WTC11 (cell line): ENCODE measurements at regions not wholly inside any gene's neighbourhood (a gene's known extent, or its start where the extent isn't known, plus 50 kb on each side); places are given as distances from the start of the nearest gene placed in this dataset.

Experiments used
- ATAC-seq: fragments of 200-7000 bp; cut with Tn5 transposase; 2 replicates; pipeline ENCODE4 v1.10.0; 2021; ENCODE audit warnings: mild to moderate bottlenecking, moderate library complexity
- CTCF ChIA-PET: fragments of 300-600 bp; sonication (Branson Sonifier 250); formaldehyde crosslinking; loops from one replicate; lab custom pipeline; 2021; ENCODE audit warnings: antibody characterized with exemption; lab: Charles Lee
- POLR2A ChIA-PET: fragments of 350-600 bp; sonication (Branson Sonifier 250); formaldehyde crosslinking; loops from one replicate; lab custom pipeline; 2021; ENCODE audit warnings: antibody characterized with exemption; lab: Charles Lee
- DNase-seq: peaks from one replicate; pipeline ENCODE4 v3.0.0; 2021; ENCODE audit warnings: low spot score
- H3K27ac Mint-ChIP-seq: 2 replicates; pipeline ENCODE4 v1.8.0; 2021; ENCODE audit warnings: mixed read lengths
- H3K27me3 Mint-ChIP-seq: 2 replicates; pipeline ENCODE4 v1.8.0; 2021; ENCODE audit warnings: low read depth, mild to moderate bottlenecking, moderate library complexity, mixed read lengths
- H3K36me3 Mint-ChIP-seq: 2 replicates; pipeline ENCODE4 v1.8.0; 2021; ENCODE audit warnings: mixed read lengths
- H3K4me1 Mint-ChIP-seq: 2 replicates; pipeline ENCODE4 v1.8.0; 2022; ENCODE audit warnings: mixed read lengths
- H3K4me3 Mint-ChIP-seq: 2 replicates; pipeline ENCODE4 v1.8.0; 2021; ENCODE audit warnings: mild to moderate bottlenecking, moderate library complexity, mixed read lengths
- H3K9me3 Mint-ChIP-seq: 2 replicates; pipeline ENCODE4 v1.8.0; 2021; ENCODE audit warnings: mixed read lengths
- CREM ChIP-seq: sonication (generic); formaldehyde crosslinking; IDR thresholded peaks from 2 replicates; pipeline ENCODE4 v1.8.1; 2022; ENCODE audit warnings: mild to moderate bottlenecking, missing genetic modification reagents, moderate library complexity
- E2F4 ChIP-seq: sonication (generic); formaldehyde crosslinking; IDR thresholded peaks from 2 replicates; pipeline ENCODE4 v1.8.1; 2022; ENCODE audit warnings: low read depth, mild to moderate bottlenecking, moderate library complexity, missing genetic modification reagents, borderline replicate concordance
- MXD4 ChIP-seq: fragments of 250-450 bp; sonication (Bioruptor Pico); IDR thresholded peaks from 2 replicates; pipeline ENCODE4 v1.8.0; 2021; ENCODE audit warnings: mild to moderate bottlenecking, moderate library complexity, borderline replicate concordance
- MYBL2 ChIP-seq: sonication (generic); formaldehyde crosslinking; IDR thresholded peaks from 2 replicates; pipeline ENCODE4 v1.8.1; 2023; ENCODE audit warnings: mild to moderate bottlenecking, moderate library complexity, missing genetic modification reagents
- NR3C1 ChIP-seq: sonication (generic); formaldehyde crosslinking; conservative IDR thresholded peaks from 2 replicates; pipeline ENCODE4 v1.8.1; 2023; ENCODE audit warnings: low read depth, mild to moderate bottlenecking, missing genetic modification reagents
- PREB ChIP-seq: sonication (generic); formaldehyde crosslinking; IDR thresholded peaks from 2 replicates; pipeline ENCODE4 v1.8.1; 2022; ENCODE audit warnings: mild to moderate bottlenecking, missing genetic modification reagents, moderate library complexity, borderline replicate concordance
- SMAD3 ChIP-seq: sonication (generic); formaldehyde crosslinking; IDR thresholded peaks from 2 replicates; pipeline ENCODE4 v1.8.0; 2022; ENCODE audit warnings: missing genetic modification reagents, mild to moderate bottlenecking, borderline replicate concordance
- SMAD4 ChIP-seq: sonication (generic); formaldehyde crosslinking; IDR thresholded peaks from 2 replicates; pipeline ENCODE4 v1.8.0; 2022; ENCODE audit warnings: mild to moderate bottlenecking, missing genetic modification reagents
- TP53 ChIP-seq: sonication (generic); formaldehyde crosslinking; IDR thresholded peaks from 2 replicates; pipeline ENCODE4 v1.8.1; 2023; ENCODE audit warnings: mild to moderate bottlenecking, missing genetic modification reagents
- ZNF138 ChIP-seq: sonication (generic); formaldehyde crosslinking; conservative IDR thresholded peaks from 2 replicates; pipeline ENCODE4 v1.8.1; 2022; ENCODE audit warnings: mild to moderate bottlenecking, moderate library complexity, missing genetic modification reagents
- ZNF317 ChIP-seq: sonication (generic); formaldehyde crosslinking; IDR thresholded peaks from 2 replicates; pipeline ENCODE4 v1.8.1; 2023; ENCODE audit warnings: low read depth, mild to moderate bottlenecking, moderate library complexity, missing genetic modification reagents, borderline replicate concordance
- ZNF396 ChIP-seq: fragments of 250-450 bp; sonication (Bioruptor Pico); IDR thresholded peaks from 2 replicates; pipeline ENCODE4 v1.8.0; 2021; ENCODE audit warnings: mild to moderate bottlenecking, moderate library complexity, borderline replicate concordance
- ZNF416 ChIP-seq: fragments of 250-450 bp; sonication (Bioruptor Pico); IDR thresholded peaks from 2 replicates; pipeline ENCODE4 v1.9.0; 2021; ENCODE audit warnings: mild to moderate bottlenecking, inconsistent platforms
- ZNF423 ChIP-seq: fragments of 250-450 bp; sonication (Bioruptor Pico); IDR thresholded peaks from 2 replicates; pipeline ENCODE4 v2.1.2; 2022; ENCODE audit warnings: mild to moderate bottlenecking, moderate library complexity
- ZNF425 ChIP-seq: fragments of 250-450 bp; sonication (Bioruptor Pico); conservative IDR thresholded peaks from 2 replicates; pipeline ENCODE4 v1.9.0; 2021; ENCODE audit warnings: mild to moderate bottlenecking
- ZNF671 ChIP-seq: fragments of 250-450 bp; sonication (Bioruptor Pico); IDR thresholded peaks from 2 replicates; pipeline ENCODE4 v1.8.0; 2021; ENCODE audit warnings: mild to moderate bottlenecking
- TF ChIP-seq, protein P1 (sequence below): fragments of 250-450 bp; sonication (Bioruptor Pico); IDR thresholded peaks from 2 replicates; pipeline ENCODE4 v1.9.0; 2021; ENCODE audit warnings: moderate library complexity, mild to moderate bottlenecking, inconsistent platforms, borderline replicate concordance

- ATAC-seq (no peak), DNase-seq (no peak)
- ChIA-PET POLR2A (no interaction called here), CTCF (no interaction called here)
- H3K36me3 Mint-ChIP-seq = no peaks in the 10 kb centered on the region
- H3K27me3 Mint-ChIP-seq = no peaks in the 10 kb centered on the region
- H3K4me3 Mint-ChIP-seq = no peak overlapping the region
- peaks cover 4% of the 10 kb centered on the region for H3K4me1 Mint-ChIP-seq
- H3K9me3 Mint-ChIP-seq = no peaks in the 10 kb centered on the region
- no peak for TF ChIP-seq SMAD4 (CRISPR knock-in tag)
- H3K27ac Mint-ChIP-seq = no peak overlapping the region
Observed at GRCh38 chr4:18735740-18736268, 714.2 kb upstream of the LCORL start.

- CTCF ChIA-PET = no interaction called here
- no peak overlapping the region for H3K27ac Mint-ChIP-seq
- DNase-seq = no peak
- TF ChIP-seq ZNF425 (CRISPR knock-in tag) = no peak
- TF ChIP-seq ZNF317 (CRISPR knock-in tag) = no peak
- no peak for TF ChIP-seq PREB (CRISPR knock-in tag)
- no peak for TF ChIP-seq MXD4 (CRISPR knock-in tag)
- no peak for TF ChIP-seq TP53 (CRISPR knock-in tag)
- no peak for TF ChIP-seq MYBL2 (CRISPR knock-in tag)
- TF ChIP-seq, all 79 proteins: peak for 0
- POLR2A ChIA-PET = no interaction called here
- no peak for ATAC-seq
- Mint-ChIP-seq H3K36me3 (peaks cover 6% of the 10 kb centered on the region), H3K4me1 (peaks cover 4% of the 10 kb centered on the region), H3K27me3 (no peaks in the 10 kb centered on the region), H3K9me3 (peaks cover 9% of the 10 kb centered on the region), H3K4me3 (no peak overlapping the region)
Observed at GRCh38 chr4:18734405-18734804, 712.9 kb upstream of the LCORL start.

GRCh38 chr4:18733961-18734360 lies 712.4 kb upstream of the LCORL start:
- TF ChIP-seq ZNF138 (CRISPR knock-in tag) (no peak), ZNF416 (CRISPR knock-in tag) (no peak), CREM (no peak), MXD4 (CRISPR knock-in tag) (no peak), SMAD3 (CRISPR knock-in tag) (no peak), E2F4 (no peak), ZNF396 (CRISPR knock-in tag) (no peak), ZNF671 (no peak), ZNF423 (CRISPR knock-in tag) (no peak), NR3C1 (CRISPR knock-in tag) (no peak)
- TF ChIP-seq, protein P1, sequence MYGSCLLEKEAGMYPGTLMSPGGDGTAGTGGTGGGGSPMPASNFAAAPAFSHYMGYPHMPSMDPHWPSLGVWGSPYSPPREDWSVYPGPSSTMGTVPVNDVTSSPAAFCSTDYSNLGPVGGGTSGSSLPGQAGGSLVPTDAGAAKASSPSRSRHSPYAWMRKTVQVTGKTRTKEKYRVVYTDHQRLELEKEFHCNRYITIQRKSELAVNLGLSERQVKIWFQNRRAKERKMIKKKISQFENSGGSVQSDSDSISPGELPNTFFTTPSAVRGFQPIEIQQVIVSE = no peak
- peaks cover 9% of the 10 kb centered on the region for H3K9me3 Mint-ChIP-seq
- ChIA-PET CTCF (no interaction called here), POLR2A (no interaction called here)
- H3K27me3 Mint-ChIP-seq = no peaks in the 10 kb centered on the region
- ATAC-seq (no peak), DNase-seq (no peak)
- H3K4me1 Mint-ChIP-seq = peaks cover 4% of the 10 kb centered on the region
- no peak overlapping the region for H3K27ac Mint-ChIP-seq
- H3K36me3 Mint-ChIP-seq = peaks cover 6% of the 10 kb centered on the region
- no peak overlapping the region for H3K4me3 Mint-ChIP-seq
